Eye (tissue), 1 donor: ENCODE measurements at regions not wholly inside any gene's neighbourhood (a gene's known extent, or its start where the extent isn't known, plus 50 kb on each side); places are given as distances from the start of the nearest gene placed in this dataset.
"Not testable (repeated sequence)": the region's sequence is repeated elsewhere in the genome, so short reads cannot be mapped to it uniquely, and the experiment has no call there.

Experiments used
- DNase-seq: peaks from one replicate; pipeline ENCODE4 v3.0.0-alpha.2; 2015

GRCh38 chr7:106471686-106472440, 187.1 kb upstream of the NAMPT start:
- DNase-seq: no peak

GRCh38 chr7:106471021-106471420, 186.2 kb upstream of the NAMPT start:
- DNase-seq: no peak

- DNase-seq: no peak
These were observed 182.1 kb upstream of the NAMPT start for GRCh38 chr7:106466867-106467266.

GRCh38 chr7:106465704-106466468, 181.1 kb upstream of the NAMPT start:
- no peak for DNase-seq

GRCh38 chr7:106464651-106465050, 179.9 kb upstream of the NAMPT start:
- no peak for DNase-seq

GRCh38 chr7:106463851-106464611, 179.2 kb upstream of the NAMPT start:
- DNase-seq: no peak

GRCh38 chr7:106462914-106463482, 178.2 kb upstream of the NAMPT start:
- no peak for DNase-seq

- DNase-seq: peak; percentile 55
These were observed 177.6 kb upstream of the NAMPT start for GRCh38 chr7:106462365-106462859.

GRCh38 chr7:106460792-106461254, 176.0 kb upstream of the NAMPT start:
- DNase-seq: no peak

GRCh38 chr7:106459397-106460072, 174.8 kb upstream of the NAMPT start:
- no peak for DNase-seq

- DNase-seq: no peak
These were observed 172.9 kb upstream of the NAMPT start for GRCh38 chr7:106457678-106458077.

- no peak for DNase-seq
These were observed 171.5 kb upstream of the NAMPT start for GRCh38 chr7:106456329-106456728.

- no peak for DNase-seq
These were observed 167.5 kb upstream of the NAMPT start for GRCh38 chr7:106452031-106452851.

- DNase-seq: no peak
These were observed 166.4 kb upstream of the NAMPT start for GRCh38 chr7:106451171-106451570.

- no peak for DNase-seq
These were observed 165.9 kb upstream of the NAMPT start for GRCh38 chr7:106450716-106451115.

- DNase-seq: no peak
These were observed 164.4 kb upstream of the NAMPT start for GRCh38 chr7:106448992-106449859.

GRCh38 chr7:106448346-106448991, 163.7 kb upstream of the NAMPT start:
- DNase-seq: no peak

- no peak for DNase-seq
These were observed 162.6 kb upstream of the NAMPT start for GRCh38 chr7:106447318-106447847.

GRCh38 chr7:106445366-106445765, 160.6 kb upstream of the NAMPT start:
- DNase-seq: not testable (repeated sequence)
